ENCODE measurements at regions not wholly inside any gene's neighbourhood (a gene's known extent, or its start where the extent isn't known, plus 50 kb on each side); places are given as distances from the start of the nearest gene placed in this dataset.

- TF ChIP-seq, protein P1, sequence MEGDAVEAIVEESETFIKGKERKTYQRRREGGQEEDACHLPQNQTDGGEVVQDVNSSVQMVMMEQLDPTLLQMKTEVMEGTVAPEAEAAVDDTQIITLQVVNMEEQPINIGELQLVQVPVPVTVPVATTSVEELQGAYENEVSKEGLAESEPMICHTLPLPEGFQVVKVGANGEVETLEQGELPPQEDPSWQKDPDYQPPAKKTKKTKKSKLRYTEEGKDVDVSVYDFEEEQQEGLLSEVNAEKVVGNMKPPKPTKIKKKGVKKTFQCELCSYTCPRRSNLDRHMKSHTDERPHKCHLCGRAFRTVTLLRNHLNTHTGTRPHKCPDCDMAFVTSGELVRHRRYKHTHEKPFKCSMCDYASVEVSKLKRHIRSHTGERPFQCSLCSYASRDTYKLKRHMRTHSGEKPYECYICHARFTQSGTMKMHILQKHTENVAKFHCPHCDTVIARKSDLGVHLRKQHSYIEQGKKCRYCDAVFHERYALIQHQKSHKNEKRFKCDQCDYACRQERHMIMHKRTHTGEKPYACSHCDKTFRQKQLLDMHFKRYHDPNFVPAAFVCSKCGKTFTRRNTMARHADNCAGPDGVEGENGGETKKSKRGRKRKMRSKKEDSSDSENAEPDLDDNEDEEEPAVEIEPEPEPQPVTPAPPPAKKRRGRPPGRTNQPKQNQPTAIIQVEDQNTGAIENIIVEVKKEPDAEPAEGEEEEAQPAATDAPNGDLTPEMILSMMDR (IDR thresholded peaks at IDR 0.05): no peak
- TF ChIP-seq POLR2A (IDR thresholded peaks at IDR 0.05): no peak
Measured at GRCh38 chr13:90430127-90430526, 917.4 kb upstream of the MIR17HG start.

Data from esophagus squamous epithelium (tissue), 4 donors.